KMS-11 (cell line): ENCODE measurements at regions not wholly inside any gene's neighbourhood (a gene's known extent, or its start where the extent isn't known, plus 50 kb on each side); places are given as distances from the start of the nearest gene placed in this dataset.
A peak's percentile ranks its signal among the peaks of the same experiment; 100 is the strongest.
"Not testable (repeated sequence)": the region's sequence is repeated elsewhere in the genome, so short reads cannot be mapped to it uniquely, and the experiment has no call there.

Source experiments
- H2AFZ ChIP-seq: fragments of 200-600 bp; sonication (generic); 2 replicates; pipeline ENCODE4 v1.6.1; 2016; ENCODE audit warnings: antibody characterized with exemption, mixed run types, low read depth
- H3K27ac ChIP-seq: fragments of 200-600 bp; sonication (generic); 2 replicates; pipeline ENCODE4 v1.6.1; 2016; ENCODE audit warnings: mild to moderate bottlenecking, mixed run types
- H3K27me3 ChIP-seq: fragments of 200-600 bp; sonication (generic); 2 replicates; pipeline ENCODE4 v1.6.1; 2017; ENCODE audit warnings: mild to moderate bottlenecking, low read depth, mixed run types, moderate library complexity; ENCODE audit not compliant: insufficient read depth
- H3K36me3 ChIP-seq: fragments of 200-600 bp; sonication (generic); 2 replicates; pipeline ENCODE4 v1.6.1; 2017; ENCODE audit warnings: mild to moderate bottlenecking, mixed run types; ENCODE audit not compliant: insufficient read depth
- H3K4me1 ChIP-seq: fragments of 200-600 bp; sonication (generic); 2 replicates; pipeline ENCODE4 v1.6.1; 2016; ENCODE audit warnings: mild to moderate bottlenecking, low read depth, mixed run types; ENCODE audit not compliant: poor library complexity, severe bottlenecking
- H3K4me2 ChIP-seq: fragments of 200-600 bp; sonication (generic); 2 replicates; pipeline ENCODE4 v1.7.0; 2016; ENCODE audit warnings: mild to moderate bottlenecking, mixed run types
- H3K4me3 ChIP-seq: fragments of 200-600 bp; sonication (generic); IDR thresholded peaks from 2 replicates; pipeline ENCODE4 v1.6.1; 2017; ENCODE audit warnings: low read depth, low read length, mixed read lengths; ENCODE audit not compliant: insufficient read depth
- H3K79me2 ChIP-seq: fragments of 200-600 bp; sonication (generic); 2 replicates; pipeline ENCODE4 v1.6.1; 2016; ENCODE audit warnings: low read depth, mixed run types; ENCODE audit not compliant: insufficient read depth
- H3K9ac ChIP-seq: fragments of 200-600 bp; sonication (generic); 2 replicates; pipeline ENCODE4 v1.6.1; 2016; ENCODE audit warnings: mild to moderate bottlenecking, mixed run types
- H4K20me1 ChIP-seq: fragments of 200-600 bp; sonication (generic); 2 replicates; pipeline ENCODE4 v1.6.1; 2016; ENCODE audit warnings: mild to moderate bottlenecking, mixed run types; ENCODE audit not compliant: insufficient read depth
- TF ChIP-seq, protein P1 (sequence below): fragments of 200-600 bp; sonication (generic); conservative IDR thresholded peaks from 2 replicates; pipeline ENCODE4 v1.6.1; 2017; ENCODE audit warnings: low read depth, mild to moderate bottlenecking, antibody characterized with exemption, low read length, moderate library complexity, mixed read lengths

DNA sequence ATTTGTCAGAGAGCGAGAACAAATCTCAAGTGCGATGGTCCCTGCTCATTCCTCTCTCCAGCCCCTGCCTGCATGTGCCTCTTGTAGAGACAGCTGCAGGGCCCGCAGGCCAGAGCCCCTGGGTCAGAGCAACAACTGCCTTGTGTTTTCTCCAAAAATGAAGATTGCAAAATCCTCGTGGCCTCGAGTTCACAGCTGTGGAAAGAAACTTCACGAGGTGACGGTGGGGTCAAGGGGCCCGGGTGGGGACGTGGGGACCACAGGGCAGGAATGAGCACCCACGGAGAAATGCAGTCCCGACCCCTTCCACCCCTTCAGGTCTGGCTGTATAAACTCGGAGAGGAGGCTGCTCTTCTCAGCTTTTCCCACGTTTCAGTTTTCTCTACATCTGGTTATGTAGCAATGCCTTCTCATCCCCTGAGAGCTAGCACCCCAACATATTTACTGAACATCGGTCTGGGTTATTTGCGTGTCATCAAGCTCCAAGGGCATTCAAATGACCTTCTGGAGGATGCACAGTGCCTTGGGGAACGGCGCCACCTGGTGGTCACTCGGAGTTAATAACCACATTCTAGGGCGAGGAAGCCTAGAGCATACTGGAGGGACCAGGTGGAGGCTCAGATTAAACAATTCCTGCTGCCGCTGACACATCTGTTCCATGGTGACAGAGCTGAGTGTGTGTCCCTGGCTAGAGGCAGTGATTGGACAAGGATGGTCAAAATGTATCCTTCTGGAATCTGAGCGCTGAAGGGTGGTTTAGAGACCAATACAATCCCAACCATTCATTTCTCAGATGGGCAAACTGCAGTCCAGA is 91.4 kb upstream of the CYRIA start:
- no peak overlapping the region for H3K4me3 ChIP-seq
- no peak overlapping the region; the same call in 1 of the 2 replicates for H2AFZ ChIP-seq
- no peaks in the 10 kb centered on the region for H3K36me3 ChIP-seq
- H3K79me2 ChIP-seq, result no peaks in the 10 kb centered on the region
- H3K27ac ChIP-seq, result no peak overlapping the region
- no peak overlapping the region for H3K4me2 ChIP-seq
- no peak overlapping the region for H3K9ac ChIP-seq
- no peaks in the 10 kb centered on the region for H4K20me1 ChIP-seq
- TF ChIP-seq, protein P1, sequence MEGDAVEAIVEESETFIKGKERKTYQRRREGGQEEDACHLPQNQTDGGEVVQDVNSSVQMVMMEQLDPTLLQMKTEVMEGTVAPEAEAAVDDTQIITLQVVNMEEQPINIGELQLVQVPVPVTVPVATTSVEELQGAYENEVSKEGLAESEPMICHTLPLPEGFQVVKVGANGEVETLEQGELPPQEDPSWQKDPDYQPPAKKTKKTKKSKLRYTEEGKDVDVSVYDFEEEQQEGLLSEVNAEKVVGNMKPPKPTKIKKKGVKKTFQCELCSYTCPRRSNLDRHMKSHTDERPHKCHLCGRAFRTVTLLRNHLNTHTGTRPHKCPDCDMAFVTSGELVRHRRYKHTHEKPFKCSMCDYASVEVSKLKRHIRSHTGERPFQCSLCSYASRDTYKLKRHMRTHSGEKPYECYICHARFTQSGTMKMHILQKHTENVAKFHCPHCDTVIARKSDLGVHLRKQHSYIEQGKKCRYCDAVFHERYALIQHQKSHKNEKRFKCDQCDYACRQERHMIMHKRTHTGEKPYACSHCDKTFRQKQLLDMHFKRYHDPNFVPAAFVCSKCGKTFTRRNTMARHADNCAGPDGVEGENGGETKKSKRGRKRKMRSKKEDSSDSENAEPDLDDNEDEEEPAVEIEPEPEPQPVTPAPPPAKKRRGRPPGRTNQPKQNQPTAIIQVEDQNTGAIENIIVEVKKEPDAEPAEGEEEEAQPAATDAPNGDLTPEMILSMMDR, result peak; percentile 94
- no peaks in the 10 kb centered on the region for H3K4me1 ChIP-seq
- no peaks in the 10 kb centered on the region for H3K27me3 ChIP-seq

DNA sequence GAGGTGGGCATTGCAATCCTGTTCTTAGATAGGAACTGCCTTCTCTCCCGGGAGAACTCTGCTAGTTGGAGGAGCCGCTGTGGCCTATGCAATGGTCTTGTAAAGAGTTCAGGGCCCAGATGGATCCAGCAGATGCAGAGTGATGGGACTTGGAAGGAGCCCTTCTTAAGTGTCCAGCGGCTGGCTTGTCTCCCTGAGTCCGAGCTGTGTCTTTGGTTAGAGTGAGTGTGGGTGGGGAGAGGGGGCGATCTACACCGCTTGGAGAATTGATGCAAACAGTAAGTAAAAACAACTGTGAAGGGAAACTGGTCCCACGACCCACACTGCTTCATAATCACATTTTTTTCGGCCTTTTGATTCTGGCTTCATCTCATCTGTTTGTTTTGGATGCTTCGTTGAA is 89.8 kb upstream of the CYRIA start:
- TF ChIP-seq, protein P1, result no peak
- no peaks in the 10 kb centered on the region for H3K27me3 ChIP-seq
- H3K36me3 ChIP-seq, result no peaks in the 10 kb centered on the region
- H3K4me2 ChIP-seq, result no peak overlapping the region
- no peak overlapping the region for H3K4me3 ChIP-seq
- H3K79me2 ChIP-seq, result no peaks in the 10 kb centered on the region
- H2AFZ ChIP-seq, result no peak overlapping the region
- no peak overlapping the region for H3K9ac ChIP-seq
- H3K27ac ChIP-seq, result no peak overlapping the region
- no peaks in the 10 kb centered on the region for H3K4me1 ChIP-seq
- no peaks in the 10 kb centered on the region for H4K20me1 ChIP-seq

DNA sequence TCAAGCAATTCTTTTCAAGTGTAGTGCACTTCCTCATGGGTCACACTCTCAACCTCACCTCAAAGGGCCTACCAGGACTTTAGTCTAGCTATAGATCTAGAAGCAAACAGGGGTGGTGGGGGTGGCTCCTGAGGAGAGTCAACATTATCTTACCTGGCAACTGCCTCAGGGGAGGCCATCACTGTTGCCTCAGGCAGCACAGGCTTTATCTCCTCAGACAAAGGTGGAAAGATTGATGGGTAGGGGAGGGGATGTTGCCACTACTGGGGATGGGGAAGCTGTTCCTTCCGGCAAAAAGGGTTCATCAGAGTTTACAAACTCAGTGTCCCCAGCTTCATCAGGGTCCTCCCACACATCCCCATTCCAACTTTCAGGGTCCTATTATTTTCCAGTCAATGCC is 87.4 kb upstream of the CYRIA start:
- H3K79me2 ChIP-seq, H3K4me3 ChIP-seq, H4K20me1 ChIP-seq, H3K36me3 ChIP-seq, H3K9ac ChIP-seq, H2AFZ ChIP-seq, H3K4me2 ChIP-seq, H3K4me1 ChIP-seq, H3K27ac ChIP-seq, H3K27me3 ChIP-seq: not testable (repeated sequence)

DNA sequence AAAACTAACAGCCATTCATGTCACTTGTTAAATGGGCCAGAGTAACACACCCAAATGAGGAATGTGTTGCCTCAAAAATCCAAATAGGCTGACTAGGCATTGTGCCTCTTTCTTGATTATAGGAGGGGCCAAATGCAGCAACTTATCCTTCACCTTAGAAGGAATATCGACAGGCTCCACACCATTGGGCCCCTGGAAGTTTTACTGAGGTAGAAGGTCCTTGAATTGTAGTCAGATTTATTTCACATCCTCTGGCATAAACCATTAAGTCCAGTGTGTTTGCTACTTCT is 85.2 kb upstream of the CYRIA start:
- H2AFZ ChIP-seq, H3K9ac ChIP-seq, H3K36me3 ChIP-seq, H3K4me2 ChIP-seq, H3K27ac ChIP-seq, H4K20me1 ChIP-seq, H3K4me1 ChIP-seq, H3K4me3 ChIP-seq, H3K79me2 ChIP-seq, H3K27me3 ChIP-seq: not testable (repeated sequence)

DNA sequence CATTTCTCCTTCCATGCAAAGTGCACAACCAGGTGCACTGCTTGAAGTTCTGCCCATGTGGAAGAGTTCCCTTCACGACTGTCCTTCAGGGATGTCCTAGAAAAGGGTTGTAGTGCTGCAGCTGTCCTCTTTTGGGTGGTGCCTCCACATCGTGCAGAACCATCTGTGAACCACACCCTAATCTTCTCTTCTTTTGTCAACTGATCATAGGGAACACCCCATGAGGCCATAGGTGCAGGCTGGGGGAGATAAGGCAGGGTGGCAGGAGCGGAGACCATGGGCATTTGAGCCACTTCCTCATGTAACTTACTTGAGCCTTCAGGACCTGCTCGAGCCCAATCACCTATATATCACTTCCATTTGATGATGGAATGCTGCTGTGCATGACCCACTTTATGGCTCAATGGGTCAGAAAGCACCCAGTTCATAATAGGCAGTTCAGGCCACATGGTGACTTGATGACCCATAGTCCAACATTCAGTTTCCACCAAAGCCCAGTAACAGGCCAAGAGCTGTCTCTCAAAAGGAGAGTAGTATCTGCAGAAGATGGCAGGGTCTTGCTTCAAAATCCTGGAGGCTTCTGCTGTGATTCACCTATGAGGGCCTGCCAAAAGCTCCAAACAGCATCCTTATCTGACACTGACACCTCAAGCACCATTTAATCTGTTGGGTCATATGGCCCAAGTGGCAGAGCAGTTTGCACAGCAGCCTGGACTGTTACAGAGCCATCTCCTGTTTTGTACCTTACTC is 84.7 kb upstream of the CYRIA start:
- TF ChIP-seq, protein P1, result no peak
- Histone ChIP-seq H3K79me2 (no peaks in the 10 kb centered on the region), H3K27ac (no peak overlapping the region), H3K4me1 (no peaks in the 10 kb centered on the region), H3K27me3 (no peaks in the 10 kb centered on the region), H3K4me3 (no peak overlapping the region), H3K4me2 (no peak overlapping the region), H3K36me3 (no peaks in the 10 kb centered on the region), H2AFZ (no peak overlapping the region), H4K20me1 (no peaks in the 10 kb centered on the region), H3K9ac (no peak overlapping the region)

DNA sequence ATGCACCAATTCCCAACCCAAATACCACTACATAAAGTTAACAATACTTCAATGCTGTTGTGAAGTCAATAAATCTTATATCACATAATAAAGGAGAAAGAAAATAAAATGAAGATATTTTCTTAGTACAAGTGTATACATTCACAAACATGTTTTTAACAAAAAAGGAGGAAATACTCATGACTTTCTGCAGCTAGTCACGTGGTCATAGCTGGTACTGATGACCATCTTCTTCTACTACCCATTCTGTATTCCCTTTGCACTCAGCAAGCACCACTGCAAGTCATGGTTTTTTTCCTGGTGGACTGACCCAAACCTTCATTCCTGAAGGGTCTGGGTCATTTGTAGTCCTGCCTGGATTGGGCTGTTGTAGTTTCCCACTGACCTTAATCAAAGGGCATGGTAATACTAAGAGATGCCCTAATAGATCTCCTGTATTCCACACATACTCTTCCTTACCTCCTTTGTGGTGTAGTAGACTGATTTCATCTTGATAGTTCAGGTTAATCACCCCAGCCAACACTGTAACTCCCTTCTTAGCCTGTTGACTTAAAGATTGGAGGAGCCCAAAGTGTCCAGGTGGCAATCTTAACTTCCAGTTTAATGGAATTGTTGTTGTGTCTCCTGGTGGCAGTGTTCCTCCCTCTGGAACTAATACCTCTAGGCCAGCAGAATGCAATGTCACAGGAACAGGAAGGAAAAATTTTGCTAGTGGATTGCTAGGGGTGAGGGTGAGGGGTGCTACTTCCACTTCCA is 83.1 kb upstream of the CYRIA start:
- H3K27me3 ChIP-seq, H3K27ac ChIP-seq, H3K4me2 ChIP-seq, H4K20me1 ChIP-seq, H3K9ac ChIP-seq, H3K79me2 ChIP-seq, H3K4me1 ChIP-seq, H3K36me3 ChIP-seq, H3K4me3 ChIP-seq, H2AFZ ChIP-seq: not testable (repeated sequence)
